Erythroblast (primary cell): ENCODE measurements at regions not wholly inside any gene's neighbourhood (a gene's known extent, or its start where the extent isn't known, plus 50 kb on each side); places are given as distances from the start of the nearest gene placed in this dataset.

Experiments
- GATA1 ChIP-seq: IDR thresholded peaks from 2 replicates; pipeline ENCODE4 v1.6.1; 2011; ENCODE audit warnings: low read depth, mild to moderate bottlenecking, control low read depth, low read length, moderate library complexity
- POLR2A ChIP-seq: IDR thresholded peaks from 2 replicates; pipeline ENCODE4 v1.6.1; 2011; ENCODE audit warnings: mild to moderate bottlenecking, low read length

DNA sequence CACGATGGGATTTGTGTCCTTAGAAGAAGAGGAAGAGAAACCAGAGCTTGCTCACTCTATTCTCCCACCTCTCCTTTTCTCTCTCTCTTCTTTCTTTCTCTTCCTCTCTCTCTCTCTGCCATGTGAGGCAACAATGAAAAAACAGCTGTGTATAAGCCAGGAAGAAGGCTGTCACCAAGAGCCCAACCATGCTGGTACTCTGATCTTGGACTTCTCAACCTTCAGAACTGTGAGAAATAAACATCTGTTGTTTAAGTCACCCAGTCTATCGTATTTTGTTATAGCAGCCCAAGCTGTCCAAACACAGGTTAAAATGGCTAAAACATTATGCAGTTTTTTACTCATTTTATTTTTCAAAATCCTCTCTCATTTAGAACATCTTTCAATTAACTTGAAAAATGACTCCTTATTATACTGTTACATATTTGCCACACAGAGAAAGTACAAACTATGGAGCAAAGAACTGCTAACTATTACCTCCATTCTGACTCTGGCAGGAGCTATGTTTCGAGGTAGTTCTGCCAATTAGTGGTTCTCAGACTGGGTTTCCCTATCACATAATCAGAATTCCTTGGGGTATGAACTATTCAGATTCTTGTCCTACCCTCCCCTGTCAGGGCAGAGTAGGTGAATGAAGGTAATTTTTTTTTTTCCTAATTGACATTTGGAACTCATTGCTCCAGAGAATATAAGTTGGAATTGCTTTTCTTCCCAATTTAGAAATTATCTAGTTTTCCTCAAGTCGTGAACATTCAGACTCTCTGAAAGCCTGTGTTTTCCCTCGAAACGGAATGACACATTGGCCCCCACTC lies 434.6 kb downstream of the ENC1 start:
- TF ChIP-seq POLR2A (no peak), GATA1 (no peak)
